GM12878 (cell line): ENCODE measurements at regions not wholly inside any gene's neighbourhood (a gene's known extent, or its start where the extent isn't known, plus 50 kb on each side); places are given as distances from the start of the nearest gene placed in this dataset.

Experiments
- ATF7 ChIP-seq: fragments of 450-650 bp; IDR thresholded peaks from 2 replicates; pipeline ENCODE4 v1.6.1; 2016; ENCODE audit warnings: low read depth, mild to moderate bottlenecking
- CREB1 ChIP-seq: IDR thresholded peaks from 2 replicates; pipeline ENCODE4 v1.6.1; 2012; ENCODE audit warnings: low read depth, mild to moderate bottlenecking, inconsistent platforms
- EP300 ChIP-seq, 2 experiments: fragments of 150-350 bp in 1 of 2; IDR thresholded peaks; 2 replicates each; pipeline ENCODE4 v1.6.1; 2011 to 2012; ENCODE audit warnings: low read depth in 2 of 2, low read length in 2 of 2, borderline replicate concordance in 1 of 2, improper control_type of control experiment in 1 of 2, inconsistent platforms in 1 of 2; ENCODE audit not compliant: control insufficient read depth in 1 of 2
- SP1 ChIP-seq: IDR thresholded peaks from one replicate; pipeline ENCODE4 v1.6.1; 2011; ENCODE audit warnings: low read depth, low read length
- TF ChIP-seq, protein P1 (sequence below): fragments of 450-650 bp; IDR thresholded peaks from 2 replicates; pipeline ENCODE4 v1.6.1; 2017; ENCODE audit warnings: mild to moderate bottlenecking, moderate library complexity
- TF ChIP-seq, protein P2 (sequence below), 3 experiments: IDR thresholded peaks in 2 of 3; conservative IDR thresholded peaks in 1 of 3; 2 replicates each; pipeline ENCODE4 v1.5.1; 2011; ENCODE audit warnings: low read depth in 3 of 3, low read length in 3 of 3, mild to moderate bottlenecking in 3 of 3, control low read depth in 2 of 3, moderate library complexity in 2 of 3, inconsistent platforms in 1 of 3, mixed read lengths in 1 of 3; ENCODE audit not compliant: control insufficient read depth in 2 of 3, insufficient read depth in 1 of 3; ENCODE audit errors: extremely low read depth in 1 of 3

DNA sequence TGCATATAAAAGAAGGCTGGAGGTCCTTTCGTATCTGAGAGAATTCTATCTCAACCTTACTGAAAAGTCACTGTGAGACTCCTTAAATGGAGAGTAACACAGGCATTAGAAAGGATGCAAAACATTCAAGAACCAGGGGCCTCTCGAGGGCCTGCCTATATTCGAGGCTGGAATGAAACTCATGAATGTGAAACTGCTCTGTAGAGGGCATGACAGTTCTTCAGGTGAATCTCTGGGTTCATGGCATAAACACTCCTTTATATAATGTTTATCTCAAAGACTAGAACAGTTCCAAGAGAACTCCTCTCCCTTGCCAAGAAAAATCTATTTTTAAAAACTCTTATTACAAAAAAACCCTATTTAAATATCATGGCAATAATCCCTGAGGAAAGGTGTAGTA, 113.9 kb downstream of the SEC61B start:
- TF ChIP-seq, protein P1, sequence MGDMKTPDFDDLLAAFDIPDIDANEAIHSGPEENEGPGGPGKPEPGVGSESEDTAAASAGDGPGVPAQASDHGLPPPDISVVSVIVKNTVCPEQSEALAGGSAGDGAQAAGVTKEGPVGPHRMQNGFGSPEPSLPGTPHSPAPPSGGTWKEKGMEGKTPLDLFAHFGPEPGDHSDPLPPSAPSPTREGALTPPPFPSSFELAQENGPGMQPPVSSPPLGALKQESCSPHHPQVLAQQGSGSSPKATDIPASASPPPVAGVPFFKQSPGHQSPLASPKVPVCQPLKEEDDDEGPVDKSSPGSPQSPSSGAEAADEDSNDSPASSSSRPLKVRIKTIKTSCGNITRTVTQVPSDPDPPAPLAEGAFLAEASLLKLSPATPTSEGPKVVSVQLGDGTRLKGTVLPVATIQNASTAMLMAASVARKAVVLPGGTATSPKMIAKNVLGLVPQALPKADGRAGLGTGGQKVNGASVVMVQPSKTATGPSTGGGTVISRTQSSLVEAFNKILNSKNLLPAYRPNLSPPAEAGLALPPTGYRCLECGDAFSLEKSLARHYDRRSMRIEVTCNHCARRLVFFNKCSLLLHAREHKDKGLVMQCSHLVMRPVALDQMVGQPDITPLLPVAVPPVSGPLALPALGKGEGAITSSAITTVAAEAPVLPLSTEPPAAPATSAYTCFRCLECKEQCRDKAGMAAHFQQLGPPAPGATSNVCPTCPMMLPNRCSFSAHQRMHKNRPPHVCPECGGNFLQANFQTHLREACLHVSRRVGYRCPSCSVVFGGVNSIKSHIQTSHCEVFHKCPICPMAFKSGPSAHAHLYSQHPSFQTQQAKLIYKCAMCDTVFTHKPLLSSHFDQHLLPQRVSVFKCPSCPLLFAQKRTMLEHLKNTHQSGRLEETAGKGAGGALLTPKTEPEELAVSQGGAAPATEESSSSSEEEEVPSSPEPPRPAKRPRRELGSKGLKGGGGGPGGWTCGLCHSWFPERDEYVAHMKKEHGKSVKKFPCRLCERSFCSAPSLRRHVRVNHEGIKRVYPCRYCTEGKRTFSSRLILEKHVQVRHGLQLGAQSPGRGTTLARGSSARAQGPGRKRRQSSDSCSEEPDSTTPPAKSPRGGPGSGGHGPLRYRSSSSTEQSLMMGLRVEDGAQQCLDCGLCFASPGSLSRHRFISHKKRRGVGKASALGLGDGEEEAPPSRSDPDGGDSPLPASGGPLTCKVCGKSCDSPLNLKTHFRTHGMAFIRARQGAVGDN: no peak
- TF ChIP-seq SP1: no peak
- no peak for TF ChIP-seq ATF7
- TF ChIP-seq, protein P2, sequence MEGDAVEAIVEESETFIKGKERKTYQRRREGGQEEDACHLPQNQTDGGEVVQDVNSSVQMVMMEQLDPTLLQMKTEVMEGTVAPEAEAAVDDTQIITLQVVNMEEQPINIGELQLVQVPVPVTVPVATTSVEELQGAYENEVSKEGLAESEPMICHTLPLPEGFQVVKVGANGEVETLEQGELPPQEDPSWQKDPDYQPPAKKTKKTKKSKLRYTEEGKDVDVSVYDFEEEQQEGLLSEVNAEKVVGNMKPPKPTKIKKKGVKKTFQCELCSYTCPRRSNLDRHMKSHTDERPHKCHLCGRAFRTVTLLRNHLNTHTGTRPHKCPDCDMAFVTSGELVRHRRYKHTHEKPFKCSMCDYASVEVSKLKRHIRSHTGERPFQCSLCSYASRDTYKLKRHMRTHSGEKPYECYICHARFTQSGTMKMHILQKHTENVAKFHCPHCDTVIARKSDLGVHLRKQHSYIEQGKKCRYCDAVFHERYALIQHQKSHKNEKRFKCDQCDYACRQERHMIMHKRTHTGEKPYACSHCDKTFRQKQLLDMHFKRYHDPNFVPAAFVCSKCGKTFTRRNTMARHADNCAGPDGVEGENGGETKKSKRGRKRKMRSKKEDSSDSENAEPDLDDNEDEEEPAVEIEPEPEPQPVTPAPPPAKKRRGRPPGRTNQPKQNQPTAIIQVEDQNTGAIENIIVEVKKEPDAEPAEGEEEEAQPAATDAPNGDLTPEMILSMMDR (IDR thresholded peaks at IDR 0.05 in 2 of 3, conservative IDR thresholded peaks at IDR 0.05 in 1 of 3; ENCODE audit: control insufficient read depth in 2 of 3, extremely low read depth in 1 of 3, insufficient read depth in 1 of 3, low read depth in 3 of 3, low read length in 3 of 3): peak in 1 of 3 experiments; percentile 4; a peak in 1 of 6 replicates
- no peak for TF ChIP-seq EP300 (IDR thresholded peaks at IDR 0.05; ENCODE audit: borderline replicate concordance in 1 of 2, control insufficient read depth in 1 of 2, low read depth in 2 of 2, low read length in 2 of 2)
- no peak for TF ChIP-seq CREB1
